Testis (tissue), 2 donors: ENCODE measurements at regions not wholly inside any gene's neighbourhood (a gene's known extent, or its start where the extent isn't known, plus 50 kb on each side); places are given as distances from the start of the nearest gene placed in this dataset.

Source experiments
- POLR2A ChIP-seq: fragments of 450-650 bp; IDR thresholded peaks from one replicate; pipeline ENCODE4 v1.6.1; 2017; ENCODE audit warnings: antibody characterized with exemption, mild to moderate bottlenecking, moderate library complexity
- TF ChIP-seq, protein P1 (sequence below), 3 experiments: fragments of 450-650 bp in 2 of 3; fragments of 200-600 bp in 1 of 3; sonication (generic) in 1 of 3; IDR thresholded peaks; one replicate each; pipeline ENCODE4 v1.5.1; 2016 to 2019; ENCODE audit warnings: antibody characterized with exemption in 3 of 3, mild to moderate bottlenecking in 2 of 3, moderate library complexity in 1 of 3

DNA sequence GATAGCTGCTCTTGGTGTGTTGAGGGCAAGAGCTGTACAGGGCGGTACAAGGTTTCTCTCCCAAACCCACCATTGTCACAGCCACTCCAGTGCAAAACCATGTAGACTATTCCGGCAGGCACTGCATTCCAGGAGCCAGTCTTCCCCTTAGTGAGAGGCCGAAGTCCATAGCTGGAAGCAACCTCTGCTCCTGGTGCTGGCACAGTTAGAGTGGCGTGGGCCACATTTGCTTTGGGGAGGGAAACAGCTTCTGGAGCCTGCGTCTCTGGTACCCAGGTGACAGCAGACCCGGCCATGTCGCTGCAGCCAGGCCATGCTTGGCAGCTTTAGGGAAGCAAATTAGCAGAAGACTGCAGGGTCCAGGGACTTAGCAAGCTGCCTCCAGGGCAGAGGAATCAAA lies 788.0 kb downstream of the BRD1 start:
- no peak for TF ChIP-seq POLR2A
- TF ChIP-seq, protein P1, sequence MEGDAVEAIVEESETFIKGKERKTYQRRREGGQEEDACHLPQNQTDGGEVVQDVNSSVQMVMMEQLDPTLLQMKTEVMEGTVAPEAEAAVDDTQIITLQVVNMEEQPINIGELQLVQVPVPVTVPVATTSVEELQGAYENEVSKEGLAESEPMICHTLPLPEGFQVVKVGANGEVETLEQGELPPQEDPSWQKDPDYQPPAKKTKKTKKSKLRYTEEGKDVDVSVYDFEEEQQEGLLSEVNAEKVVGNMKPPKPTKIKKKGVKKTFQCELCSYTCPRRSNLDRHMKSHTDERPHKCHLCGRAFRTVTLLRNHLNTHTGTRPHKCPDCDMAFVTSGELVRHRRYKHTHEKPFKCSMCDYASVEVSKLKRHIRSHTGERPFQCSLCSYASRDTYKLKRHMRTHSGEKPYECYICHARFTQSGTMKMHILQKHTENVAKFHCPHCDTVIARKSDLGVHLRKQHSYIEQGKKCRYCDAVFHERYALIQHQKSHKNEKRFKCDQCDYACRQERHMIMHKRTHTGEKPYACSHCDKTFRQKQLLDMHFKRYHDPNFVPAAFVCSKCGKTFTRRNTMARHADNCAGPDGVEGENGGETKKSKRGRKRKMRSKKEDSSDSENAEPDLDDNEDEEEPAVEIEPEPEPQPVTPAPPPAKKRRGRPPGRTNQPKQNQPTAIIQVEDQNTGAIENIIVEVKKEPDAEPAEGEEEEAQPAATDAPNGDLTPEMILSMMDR (IDR thresholded peaks at IDR 0.05) = no peak
